HG02981 (cell line): ENCODE measurements at regions not wholly inside any gene's neighbourhood (a gene's known extent, or its start where the extent isn't known, plus 50 kb on each side); places are given as distances from the start of the nearest gene placed in this dataset.
"Not testable (repeated sequence)": the region's sequence is repeated elsewhere in the genome, so short reads cannot be mapped to it uniquely, and the experiment has no call there.

Source experiments
- ATAC-seq: cut with Tn5 transposase; IDR thresholded peaks from one replicate; pipeline ENCODE4 v1.9.1; 2021; ENCODE audit warnings: mild to moderate bottlenecking, moderate library complexity; ENCODE audit not compliant: unreplicated experiment

DNA sequence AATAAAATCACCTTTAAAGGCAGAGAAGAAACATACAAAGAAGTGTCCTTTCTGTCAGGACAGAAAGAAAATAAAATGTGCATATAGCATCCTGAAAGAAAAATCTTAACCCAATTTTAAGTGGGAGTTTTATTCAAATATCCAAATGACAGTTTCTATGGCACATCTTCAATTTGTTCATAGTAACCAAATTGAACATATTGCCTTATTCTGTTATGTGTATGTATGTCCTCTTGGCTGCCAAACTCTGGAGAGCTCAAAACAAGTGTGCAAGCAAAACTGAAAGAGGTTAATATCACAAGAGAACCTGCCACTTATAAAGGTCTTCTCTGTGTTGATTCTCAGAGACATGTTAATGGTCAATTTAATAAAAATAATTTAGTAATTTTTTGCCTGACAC lies 334.7 kb downstream of the BCKDHB start:
- no peak for ATAC-seq

DNA sequence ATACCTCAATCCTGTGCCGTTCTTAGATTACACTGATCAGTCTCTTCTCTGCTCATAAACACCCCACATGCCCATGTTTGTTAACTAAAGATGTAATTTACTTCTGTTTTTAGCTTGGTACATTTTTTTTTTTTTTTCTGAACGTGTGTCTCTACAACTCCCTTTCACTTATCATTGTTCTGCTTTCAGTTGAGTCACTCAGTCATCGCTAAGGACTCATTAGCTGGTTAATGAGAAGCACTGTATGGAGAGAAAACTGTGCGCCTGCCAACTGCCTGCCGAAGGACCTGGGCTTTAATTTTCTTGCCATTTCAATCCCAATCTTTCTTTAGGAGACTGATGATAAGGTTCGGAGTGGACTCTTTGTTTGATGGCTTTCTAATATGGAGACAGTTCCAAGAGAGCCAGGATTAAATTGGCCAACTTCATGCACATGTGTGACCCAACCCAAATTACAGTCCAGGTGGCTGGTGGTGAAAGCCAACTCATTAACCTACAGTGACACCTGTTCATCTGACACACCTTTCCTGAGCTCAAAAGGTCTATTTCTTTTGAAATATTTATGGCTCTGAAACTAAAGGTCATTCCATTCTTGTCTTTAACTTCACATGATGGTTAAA lies 334.1 kb downstream of the BCKDHB start:
- ATAC-seq, result no peak

DNA sequence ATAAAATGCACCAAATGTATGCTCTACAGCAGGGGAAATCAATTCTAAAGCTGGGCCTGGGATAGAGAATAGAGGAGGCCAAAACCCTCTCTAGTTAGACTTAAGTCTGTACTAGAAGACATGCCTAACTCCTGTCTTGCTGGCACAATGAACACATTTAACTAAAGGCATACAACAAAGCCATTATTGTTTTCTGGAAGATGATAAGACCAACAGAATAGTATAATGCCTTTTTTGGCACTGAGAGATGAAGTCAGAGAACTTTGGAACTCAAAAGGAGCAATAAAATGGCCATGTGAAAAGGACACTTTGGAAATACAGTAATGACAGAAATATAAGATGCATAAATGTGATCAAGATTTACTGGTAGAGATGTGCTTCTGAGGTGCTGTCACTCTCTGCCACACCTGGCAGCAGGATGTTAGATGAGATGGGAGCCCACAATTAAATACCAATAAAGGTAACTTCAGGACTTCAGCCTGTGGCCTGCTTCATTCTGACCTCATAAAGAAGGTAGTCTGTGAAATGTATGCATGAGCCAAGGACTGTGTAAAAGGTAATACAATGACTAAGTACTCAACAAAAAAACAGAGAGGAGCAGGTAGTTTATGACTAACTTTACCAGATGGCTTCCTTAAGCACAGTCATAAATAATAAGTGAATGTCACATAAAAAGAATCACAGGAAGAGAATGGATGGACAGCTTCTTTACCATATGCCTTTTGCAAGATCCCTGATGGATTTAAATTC lies 333.4 kb downstream of the BCKDHB start:
- no peak for ATAC-seq

DNA sequence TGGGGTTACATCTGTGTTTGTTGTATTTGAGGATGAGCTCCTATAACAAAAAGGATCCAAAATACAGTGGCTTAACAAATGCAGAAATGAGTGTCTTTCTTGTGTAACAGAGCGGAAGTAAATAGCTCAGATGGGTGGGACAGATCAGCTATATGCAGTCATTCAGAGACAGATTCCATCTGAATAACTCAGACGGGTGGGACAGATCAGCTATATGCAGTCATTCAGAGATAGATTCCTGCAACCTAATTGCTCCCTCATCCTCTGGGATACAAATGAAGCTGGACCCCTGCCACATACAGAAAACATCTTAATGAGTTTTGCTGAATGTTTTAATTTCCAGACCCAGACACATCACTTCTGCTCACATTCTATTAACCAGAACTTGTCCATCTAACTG lies 332.3 kb downstream of the BCKDHB start:
- no peak for ATAC-seq

DNA sequence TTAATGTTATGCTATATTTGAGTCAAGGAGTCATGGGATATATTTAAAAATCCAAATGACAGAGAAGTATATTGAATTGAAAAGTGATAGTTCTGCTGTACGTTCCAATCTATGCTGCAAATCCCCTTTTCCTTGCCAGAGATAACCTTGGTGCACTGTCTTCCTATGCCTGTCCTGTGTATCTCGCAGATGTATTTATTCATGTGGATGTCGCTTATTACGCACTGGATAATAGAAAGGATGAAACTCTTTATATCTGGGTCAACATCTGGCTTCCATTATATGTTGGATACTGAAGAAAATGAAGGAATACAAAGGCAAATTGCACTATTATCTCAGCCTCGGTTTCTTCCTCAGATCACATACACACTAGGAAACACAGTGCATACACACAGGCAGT lies 331.3 kb downstream of the BCKDHB start:
- no peak for ATAC-seq

DNA sequence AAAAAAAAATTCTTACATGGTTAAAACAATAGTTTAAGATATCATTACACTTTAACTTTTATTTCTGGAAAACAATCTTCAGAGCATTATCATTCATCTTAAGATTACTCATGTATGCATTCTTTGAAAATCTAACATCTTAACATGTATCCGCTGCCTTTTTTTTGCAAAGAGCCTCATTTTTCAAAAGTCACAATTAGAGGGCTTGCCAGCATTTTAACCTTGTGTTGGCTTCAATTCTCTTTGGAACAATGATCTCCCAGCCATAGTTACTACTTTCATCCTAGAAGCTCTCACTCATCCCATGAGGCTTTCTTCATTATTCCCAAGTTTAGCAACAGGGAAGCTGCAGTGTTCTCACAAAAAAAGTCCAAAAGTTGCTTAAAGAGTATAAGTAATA lies 330.8 kb downstream of the BCKDHB start:
- ATAC-seq, result no peak

DNA sequence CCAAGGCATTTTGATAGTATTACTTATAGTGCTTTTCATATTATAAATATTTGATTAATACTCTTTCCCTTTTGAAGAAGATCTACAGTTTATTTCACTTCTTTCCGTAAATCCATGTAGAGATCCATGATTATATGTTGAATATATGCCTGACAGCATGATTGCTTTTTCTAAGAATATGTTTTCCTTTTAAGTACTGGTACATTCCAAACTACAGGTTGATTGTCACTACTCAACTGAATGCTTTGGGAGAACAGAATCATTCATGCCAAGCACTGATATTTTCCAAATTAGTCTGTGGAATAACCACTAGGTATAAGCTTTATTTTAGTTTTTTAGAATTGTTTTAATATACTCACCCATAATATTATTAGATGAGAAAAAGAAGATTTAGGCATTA lies 330.2 kb downstream of the BCKDHB start:
- ATAC-seq, result no peak

DNA sequence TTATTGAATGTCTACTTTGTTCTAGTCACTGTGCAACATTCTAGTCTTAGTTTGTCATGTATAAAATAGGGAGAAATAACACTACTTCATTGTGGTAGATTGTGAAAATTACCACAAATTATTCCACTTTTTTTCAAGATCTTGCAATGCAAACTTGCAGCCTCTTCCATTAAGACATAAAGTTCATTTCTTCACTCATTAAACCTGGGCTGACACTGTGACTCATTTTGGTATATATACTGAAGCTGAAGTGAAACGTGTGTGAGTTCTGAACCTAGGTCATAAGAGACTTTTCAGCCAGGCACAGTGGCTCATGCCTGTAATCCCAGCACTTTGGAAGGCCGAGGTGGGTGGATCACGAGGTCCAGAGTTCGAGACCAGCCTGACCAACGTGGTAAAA lies 329.0 kb downstream of the BCKDHB start:
- no peak for ATAC-seq

DNA sequence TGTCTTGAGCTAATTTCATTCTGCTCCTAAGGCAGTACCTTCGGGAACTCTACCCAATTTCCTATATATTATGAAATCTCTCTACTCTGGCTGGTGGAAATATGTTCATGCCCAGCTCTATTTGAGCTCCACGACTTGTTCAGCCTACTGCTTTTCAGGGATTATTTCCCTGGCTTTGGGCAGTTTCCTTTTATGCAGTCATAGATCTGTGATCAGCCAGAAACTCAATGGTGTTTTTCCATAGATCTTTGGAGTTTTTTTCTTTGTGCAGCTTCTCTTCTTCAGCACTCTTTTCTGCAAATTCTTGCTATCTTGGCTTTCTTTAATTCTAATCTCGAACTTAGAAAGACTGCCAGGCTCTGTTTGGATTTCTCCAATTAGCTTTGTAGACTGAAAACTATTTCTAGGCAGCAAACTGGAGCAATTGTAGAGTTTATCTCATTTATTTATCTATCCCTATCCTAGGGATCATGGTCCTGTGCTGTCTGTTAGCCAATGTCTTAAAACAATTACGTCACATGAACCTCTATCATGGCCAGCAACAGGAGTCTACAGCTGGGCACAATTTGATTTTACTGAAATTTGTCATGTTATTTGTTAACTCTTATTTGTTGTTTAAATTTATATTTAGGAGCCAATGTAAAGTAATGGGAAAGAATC lies 328.4 kb downstream of the BCKDHB start:
- ATAC-seq, result no peak

DNA sequence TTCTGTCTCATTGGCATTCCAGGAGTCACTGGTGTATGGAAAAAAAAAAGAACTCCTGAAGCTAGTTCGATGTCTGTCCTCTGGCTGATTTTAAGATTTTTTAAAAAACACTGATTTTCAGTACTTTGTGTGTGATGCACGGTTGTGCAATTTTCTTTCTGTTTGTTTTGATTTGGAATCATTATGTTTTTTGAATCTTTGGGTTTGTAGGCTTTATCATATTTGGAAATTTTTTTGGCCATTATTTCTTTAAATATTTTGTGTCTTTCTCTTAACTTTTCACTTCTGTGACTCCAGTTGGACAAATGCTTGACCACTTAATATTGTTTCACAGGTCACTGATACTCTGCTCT lies 327.2 kb downstream of the BCKDHB start:
- no peak for ATAC-seq

DNA sequence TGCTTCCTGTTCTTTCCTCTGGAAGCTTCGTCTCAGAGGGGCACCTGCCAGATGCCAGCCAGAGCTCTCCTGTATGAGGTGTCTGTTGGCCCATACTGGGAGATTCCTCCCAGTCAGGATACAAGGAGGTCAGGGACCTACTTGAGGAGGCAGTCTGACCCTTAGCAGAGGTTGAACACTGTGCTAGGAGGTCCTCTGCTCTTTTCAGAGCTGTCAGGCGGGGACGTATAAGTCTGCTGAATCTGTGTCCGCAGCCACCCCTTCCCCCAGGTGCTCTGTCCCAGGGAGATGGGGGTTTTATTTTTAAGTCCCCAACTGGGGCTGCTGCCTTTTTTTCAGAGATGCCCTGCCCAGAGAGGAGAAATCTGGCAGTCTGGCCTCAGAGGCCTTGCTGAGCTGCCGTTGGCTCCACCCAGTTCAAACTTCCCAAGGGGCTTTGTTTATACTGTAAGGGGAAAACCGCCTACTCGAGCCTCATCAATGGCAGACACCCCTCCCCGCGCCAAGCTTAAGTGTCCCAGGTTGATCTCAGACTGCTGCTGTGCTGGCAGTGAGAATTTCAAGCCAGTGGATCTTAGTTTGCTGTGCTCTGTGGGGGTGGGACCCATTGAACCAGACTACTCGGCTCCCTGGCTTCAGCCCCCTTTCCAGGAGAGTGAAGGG lies 326.7 kb downstream of the BCKDHB start:
- no peak for ATAC-seq

DNA sequence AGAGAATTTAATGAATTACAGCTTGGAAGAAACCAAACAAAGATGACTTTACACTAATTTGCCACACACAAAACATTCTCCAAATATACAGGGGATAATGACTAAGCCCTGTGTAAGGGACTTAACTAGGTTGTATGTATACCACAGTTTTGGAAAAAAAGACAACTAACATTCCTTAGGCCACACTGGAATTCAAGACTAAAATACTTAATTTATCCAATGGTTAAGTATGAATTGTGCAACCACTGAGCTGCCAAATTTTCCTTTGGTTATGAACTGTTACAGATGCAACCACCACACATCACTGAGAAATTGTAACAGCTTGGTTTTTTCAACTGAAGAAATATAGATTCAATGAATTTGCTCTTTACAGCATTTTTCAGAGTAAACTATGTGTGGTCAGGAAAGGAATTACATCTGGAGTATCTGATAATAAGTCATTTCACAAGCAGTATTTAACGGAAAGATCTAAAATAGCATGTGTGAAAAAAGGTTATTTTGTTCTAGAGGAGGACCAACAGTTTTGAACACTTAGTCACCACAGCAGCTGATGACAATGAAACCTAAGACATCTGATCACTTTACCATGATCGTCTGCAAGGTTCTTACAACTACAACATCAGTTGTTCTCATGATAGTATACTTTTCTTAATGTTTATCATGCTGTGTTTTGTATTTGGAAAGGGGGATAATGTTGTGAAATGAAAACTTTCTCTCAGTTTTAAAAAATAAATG lies 318.8 kb downstream of the BCKDHB start:
- ATAC-seq, result no peak

DNA sequence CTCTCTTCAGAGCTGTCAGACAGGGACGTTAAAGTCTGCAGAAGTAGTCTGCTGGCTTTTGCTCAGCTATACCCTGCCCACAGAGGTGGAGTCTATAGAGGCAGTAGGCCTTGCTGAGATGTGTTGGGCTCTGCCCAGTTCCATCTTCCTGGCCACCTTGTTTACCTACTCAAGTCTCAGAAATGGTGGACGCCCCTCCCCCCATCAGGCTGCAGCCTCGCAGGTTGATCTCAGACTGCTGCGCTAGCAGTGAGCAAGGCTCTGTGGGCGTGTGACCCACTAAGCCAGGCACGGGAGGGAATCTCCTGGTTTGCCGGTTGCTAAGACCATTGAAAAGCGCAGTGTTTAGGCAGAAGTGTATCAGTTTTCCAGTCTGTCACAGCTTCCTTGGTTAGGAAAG lies 305.0 kb downstream of the BCKDHB start:
- ATAC-seq, result no peak

DNA sequence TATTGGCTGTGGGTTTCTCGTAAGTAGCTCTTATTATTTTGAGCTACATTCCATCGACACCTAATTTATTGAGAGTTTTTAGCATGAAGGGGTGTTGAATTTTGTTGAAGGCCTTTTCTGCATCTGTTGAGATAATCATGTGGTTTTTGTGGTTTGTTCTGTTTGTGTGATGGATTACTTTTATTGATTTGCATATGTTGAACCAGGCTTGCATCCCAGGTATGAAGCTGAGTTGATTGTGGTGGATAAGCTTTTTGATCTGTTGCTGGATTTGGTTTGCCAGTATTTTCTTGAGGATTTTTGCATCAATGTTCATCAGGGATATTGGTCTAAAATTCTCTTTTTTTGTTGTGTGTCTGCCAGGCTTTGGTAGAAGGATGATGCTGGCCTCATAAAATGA lies 301.5 kb downstream of the BCKDHB start:
- ATAC-seq, result not testable (repeated sequence)

DNA sequence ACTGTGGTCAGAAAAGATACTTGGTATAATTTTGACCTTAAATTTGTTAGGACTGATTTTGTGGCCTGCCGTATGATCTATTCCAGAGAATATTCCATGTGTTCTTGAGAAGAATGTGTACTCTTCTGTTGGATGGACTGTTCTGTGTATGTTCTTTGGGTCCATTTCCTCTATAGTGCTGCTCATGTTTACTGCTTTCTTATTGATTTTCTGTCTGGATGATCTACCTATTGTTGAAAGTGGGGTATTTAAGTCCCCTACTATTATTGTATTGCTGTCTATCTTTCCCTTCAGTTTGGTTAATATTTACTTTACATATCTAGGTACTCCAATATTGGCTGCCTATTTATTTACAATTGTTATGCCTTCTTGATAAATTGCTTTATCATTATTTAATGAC lies 298.4 kb downstream of the BCKDHB start:
- no peak for ATAC-seq

DNA sequence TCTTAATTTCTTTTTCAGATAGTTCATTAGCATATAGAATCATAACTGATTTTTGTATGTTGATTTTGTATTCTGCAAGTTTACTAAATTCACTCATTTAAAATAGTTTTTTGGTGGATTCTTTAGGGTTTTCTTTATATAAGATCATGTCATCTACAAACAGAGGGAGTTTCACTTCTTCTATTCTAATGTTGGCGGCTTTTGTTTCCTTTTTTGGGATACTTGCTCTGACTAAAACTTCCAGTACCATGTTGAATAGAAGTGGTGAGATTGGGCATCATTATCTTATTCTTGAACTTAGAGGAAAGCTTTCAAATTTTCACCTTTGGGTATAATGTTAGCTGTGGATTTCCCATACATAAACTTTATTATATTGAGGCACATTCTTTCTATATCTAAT lies 296.9 kb downstream of the BCKDHB start:
- ATAC-seq, result no peak

DNA sequence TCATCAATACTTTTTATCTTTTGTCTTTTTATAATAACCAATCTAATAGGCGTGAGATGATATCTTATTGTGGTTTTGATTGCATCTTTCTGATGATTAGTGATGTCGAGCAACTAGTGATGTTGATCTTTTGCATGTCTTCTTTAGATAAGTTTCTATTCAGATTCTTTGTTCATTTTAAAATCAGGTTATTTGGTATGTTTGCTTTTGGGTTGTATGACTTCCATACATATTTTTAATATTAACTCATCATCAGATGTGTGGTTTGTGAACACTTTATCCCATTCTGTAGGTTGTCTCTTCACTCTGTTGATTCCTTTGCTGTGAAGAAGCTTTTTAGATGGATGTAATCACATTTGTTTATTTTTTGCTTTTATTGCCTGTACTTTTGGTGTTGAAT lies 295.8 kb downstream of the BCKDHB start:
- no peak for ATAC-seq
